ENCODE measurements at regions not wholly inside any gene's neighbourhood (a gene's known extent, or its start where the extent isn't known, plus 50 kb on each side); places are given as distances from the start of the nearest gene placed in this dataset.

GRCh38 chr9:134522502-134522848 lies 119.1 kb upstream of the COL5A1 start:
- Histone ChIP-seq H3K36me3 (replicated peaks) (no peaks in the 10 kb centered on the region), H3K27me3 (replicated peaks) (no peaks in the 10 kb centered on the region), H3K4me3 (ENCODE audit: low read depth, low read length) (no peak overlapping the region), H3K27ac (no peak overlapping the region)
- DNase-seq = no peak
- in situ Hi-C loops (cut with HindIII; ENCODE audit: low pct_ligation_motif_present, low sequenced_read_pairs) = no loop called here
- TF ChIP-seq CTCF (IDR thresholded peaks at IDR 0.05; ENCODE audit: low read depth, low read length, missing control alignments) = no peak

DNA sequence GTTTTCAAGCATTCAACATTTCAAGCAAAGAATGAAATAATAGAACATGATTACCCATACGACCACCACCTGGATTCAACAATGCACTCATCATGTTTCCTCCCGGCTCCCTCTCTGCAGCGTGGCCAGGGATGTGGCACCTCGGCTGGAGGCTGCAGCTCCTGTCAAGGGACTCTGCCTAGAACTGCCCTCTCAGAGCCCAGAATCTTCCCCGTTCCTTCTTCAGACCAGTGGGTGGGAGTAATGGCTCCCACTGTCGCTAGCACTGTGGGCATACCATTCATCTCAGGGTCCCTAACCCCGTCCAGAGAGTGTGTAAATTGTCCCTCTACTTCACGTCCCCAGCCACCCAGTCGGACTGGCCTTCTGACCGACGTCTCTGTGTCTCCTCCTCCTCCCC lies 118.6 kb upstream of the COL5A1 start:
- in situ Hi-C loops (cut with HindIII; ENCODE audit: low pct_ligation_motif_present, low sequenced_read_pairs) = no loop called here
- no peak for TF ChIP-seq CTCF (IDR thresholded peaks at IDR 0.05; ENCODE audit: low read depth, low read length, missing control alignments)
- no peaks in the 10 kb centered on the region for H3K27me3 ChIP-seq (replicated peaks)

DNA sequence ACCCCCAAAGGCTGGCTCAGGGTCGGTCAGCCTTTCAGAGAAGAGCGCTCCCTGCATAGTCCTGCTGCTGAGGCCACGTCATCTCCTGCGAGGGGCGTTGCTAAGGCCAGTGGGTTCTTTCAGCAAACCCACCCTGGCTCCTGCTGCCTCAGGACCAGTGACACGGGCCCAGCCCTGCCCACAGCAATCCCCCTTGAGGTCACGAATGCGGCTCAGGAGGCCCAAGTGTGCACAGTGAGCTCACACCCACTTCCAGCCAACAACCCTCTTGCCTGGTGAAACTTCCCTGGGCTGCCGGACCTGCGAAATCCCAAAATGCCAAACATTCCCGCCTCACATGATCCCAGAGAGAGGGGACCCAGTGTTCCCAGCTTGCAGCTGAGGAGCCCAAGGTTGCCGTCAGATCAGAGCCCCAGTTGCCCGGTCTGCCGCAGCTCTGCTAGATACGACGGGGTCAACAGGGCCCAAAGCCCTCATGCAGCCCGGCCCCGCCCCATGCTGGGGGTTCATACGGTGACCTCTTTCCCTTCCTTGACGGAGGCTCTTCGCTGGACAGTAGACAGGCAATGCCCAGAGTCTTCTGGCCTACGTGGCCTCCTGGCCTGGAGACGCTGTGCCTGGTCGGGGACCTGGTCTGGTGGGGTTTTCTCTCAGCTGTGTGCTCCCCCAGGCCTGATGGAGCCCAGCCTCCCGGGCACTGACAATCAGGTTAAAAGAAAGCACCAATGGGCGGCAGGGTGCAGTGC lies 116.4 kb upstream of the COL5A1 start:
- DNase-seq = no peak
- Histone ChIP-seq H3K27ac (no peak overlapping the region), H3K27me3 (replicated peaks) (no peaks in the 10 kb centered on the region), H3K36me3 (replicated peaks) (no peaks in the 10 kb centered on the region), H3K4me3 (ENCODE audit: low read depth, low read length) (no peak overlapping the region)
- in situ Hi-C loops (cut with HindIII; ENCODE audit: low pct_ligation_motif_present, low sequenced_read_pairs) = no loop called here
- no peak for TF ChIP-seq CTCF (IDR thresholded peaks at IDR 0.05; ENCODE audit: low read depth, low read length, missing control alignments)

More for the DNA sequence above, 118.6 kb upstream of the COL5A1 start:
- H3K36me3 ChIP-seq (replicated peaks) = no peaks in the 10 kb centered on the region
- no peak overlapping the region for H3K4me3 ChIP-seq (ENCODE audit: low read depth, low read length)
- DNase-seq = no peak
- no peak overlapping the region for H3K27ac ChIP-seq

DNA sequence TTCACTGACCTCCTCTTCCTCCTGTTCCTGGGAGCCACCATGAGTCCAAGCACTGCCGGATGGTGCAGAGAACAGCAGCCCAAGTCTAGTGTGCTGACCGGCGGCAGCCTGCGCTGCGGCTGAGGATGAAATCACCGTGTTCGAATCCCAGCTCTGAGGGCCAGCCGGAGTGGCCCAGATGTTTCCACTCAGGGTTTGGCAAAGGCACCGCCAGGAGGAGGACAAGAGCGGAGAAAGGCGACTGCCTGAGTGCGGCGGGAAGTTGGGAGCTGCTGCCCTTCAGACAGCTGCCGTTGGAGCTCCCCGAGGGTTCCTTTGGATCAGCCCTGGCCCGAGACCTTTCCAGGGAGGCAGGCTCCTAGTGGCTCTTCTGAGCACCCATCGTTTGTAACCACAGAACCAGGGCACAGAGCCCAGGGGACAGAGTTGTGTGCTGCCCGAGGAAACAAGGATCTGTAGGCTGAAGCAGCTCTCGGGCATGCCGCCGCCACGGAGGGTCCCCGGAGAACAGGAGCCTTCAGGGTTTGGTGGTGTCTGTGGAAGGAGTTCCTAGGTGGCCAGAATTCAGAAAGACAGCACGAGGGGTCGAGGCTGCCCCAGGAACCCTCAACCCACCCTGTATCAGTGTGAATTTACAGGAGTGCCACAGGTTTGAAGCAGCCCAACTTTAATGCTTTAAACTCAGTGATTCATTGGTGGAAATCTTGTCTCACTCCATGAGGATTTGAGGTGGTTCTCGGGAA lies 115.6 kb upstream of the COL5A1 start:
- no peak for DNase-seq
- TF ChIP-seq CTCF (IDR thresholded peaks at IDR 0.05; ENCODE audit: low read depth, low read length, missing control alignments) = no peak
- in situ Hi-C loops (cut with HindIII; ENCODE audit: low pct_ligation_motif_present, low sequenced_read_pairs) = no loop called here
- H3K27ac ChIP-seq = no peak overlapping the region
- H3K27me3 ChIP-seq (replicated peaks) = no peaks in the 10 kb centered on the region
- H3K4me3 ChIP-seq (ENCODE audit: low read depth, low read length) = no peak overlapping the region
- no peaks in the 10 kb centered on the region for H3K36me3 ChIP-seq (replicated peaks)

DNA sequence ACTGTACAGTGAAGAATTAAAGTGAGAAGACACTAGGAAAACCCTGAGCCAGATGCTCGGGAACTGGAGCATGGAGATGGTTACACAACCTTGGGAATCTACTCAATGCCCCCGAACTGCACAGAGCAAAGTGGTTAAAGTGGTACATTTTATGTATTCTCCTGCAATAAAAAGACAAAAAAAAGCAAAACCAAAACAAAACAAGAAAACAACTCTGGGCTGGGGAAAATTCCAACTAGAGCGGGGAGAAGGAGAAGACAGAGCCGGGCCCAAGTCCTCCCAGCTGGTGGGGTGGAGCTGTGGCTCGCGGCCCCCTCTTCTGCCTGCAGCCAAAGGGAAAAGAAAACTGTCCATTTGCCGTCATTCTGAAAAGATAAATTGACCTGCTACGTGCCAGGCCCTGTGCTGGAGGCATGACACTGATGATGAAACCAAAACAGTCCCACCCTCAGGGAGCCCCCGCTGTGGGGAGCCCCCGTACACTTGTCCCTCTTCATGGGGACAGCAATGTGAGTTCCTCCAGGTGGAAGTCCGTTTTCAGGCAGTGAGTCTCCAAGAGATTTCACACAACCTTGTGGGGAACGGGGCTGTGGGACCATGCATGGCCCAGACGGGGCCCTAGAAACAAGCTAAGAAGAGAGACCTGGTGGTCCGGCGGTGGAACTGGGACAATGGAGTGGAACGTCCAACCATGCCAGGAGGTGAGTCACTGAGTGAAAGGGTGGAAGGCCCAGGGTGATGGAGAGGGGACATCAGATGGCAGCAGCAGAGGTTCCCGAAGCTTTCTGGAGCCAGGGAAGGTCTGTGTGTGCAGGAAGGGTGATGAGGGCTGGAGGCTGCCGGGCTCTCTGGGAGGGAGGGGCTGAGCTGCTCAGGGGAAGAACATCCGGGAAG lies 114.8 kb upstream of the COL5A1 start:
- H3K27ac ChIP-seq = no peak overlapping the region
- in situ Hi-C loops (cut with HindIII; ENCODE audit: low pct_ligation_motif_present, low sequenced_read_pairs) = no loop called here
- DNase-seq = no peak

More for the DNA sequence above, 114.8 kb upstream of the COL5A1 start:
- no peak for TF ChIP-seq CTCF (IDR thresholded peaks at IDR 0.05; ENCODE audit: low read depth, low read length, missing control alignments)
- Histone ChIP-seq H3K4me3 (ENCODE audit: low read depth, low read length) (no peak overlapping the region), H3K36me3 (replicated peaks) (no peaks in the 10 kb centered on the region), H3K27me3 (replicated peaks) (no peaks in the 10 kb centered on the region)

Measured in brain microvascular endothelial cell (primary cell).